Heart left ventricle (tissue), 16 donors: ENCODE measurements at regions not wholly inside any gene's neighbourhood (a gene's known extent, or its start where the extent isn't known, plus 50 kb on each side); places are given as distances from the start of the nearest gene placed in this dataset.

Experiments used
- ATAC-seq, 4 donors: fragments of 200-7000 bp; cut with Tn5 transposase; one replicate each; pipeline ENCODE4 v1.9.1; 2020 to 2022; ENCODE audit warnings: moderate library complexity in 4 of 4, mild to moderate bottlenecking in 3 of 4, moderate number of reproducible peaks in 1 of 4
- DNase-seq, 5 donors: peaks; one replicate each; pipeline ENCODE4 v3.0.0-alpha.2; 2020
- H3K27ac ChIP-seq, 12 donors: fragments of 200-600 bp; sonication (generic) in 4 of 12; one replicate each; pipeline versions ENCODE4 v1.5.0 to v1.8.0; 2016 to 2022; ENCODE audit warnings: mild to moderate bottlenecking in 2 of 12
- H3K27me3 ChIP-seq, 9 donors: fragments of 200-600 bp; sonication (generic) in 2 of 9; one replicate each; pipeline versions ENCODE4 v1.5.1 to v1.8.0; 2016 to 2022; ENCODE audit warnings: mild to moderate bottlenecking in 3 of 9
- H3K36me3 ChIP-seq, 9 donors: fragments of 200-600 bp; sonication (generic) in 2 of 9; one replicate each; pipeline versions ENCODE4 v1.5.0 to v1.8.0; 2018 to 2022; ENCODE audit warnings: mild to moderate bottlenecking in 2 of 9
- H3K4me1 ChIP-seq, 12 donors: fragments of 200-600 bp; sonication (generic) in 4 of 12; one replicate each; pipeline versions ENCODE4 v1.5.0 to v1.8.0; 2016 to 2022; ENCODE audit warnings: mild to moderate bottlenecking in 3 of 12
- H3K4me3 ChIP-seq, 12 donors: fragments of 200-600 bp; sonication (generic) in 4 of 12; one replicate each; pipeline versions ENCODE4 v1.5.0 to v1.8.0; 2017 to 2022; ENCODE audit warnings: mild to moderate bottlenecking in 9 of 12, moderate library complexity in 4 of 12
- H3K9me3 ChIP-seq, 12 donors: fragments of 200-600 bp; sonication (generic) in 4 of 12; one replicate each; pipeline versions ENCODE4 v1.5.0 to v1.8.0; 2016 to 2022; ENCODE audit warnings: mild to moderate bottlenecking in 1 of 12
- CTCF ChIP-seq, 12 donors: fragments of 200-600 bp; sonication (generic) in 4 of 12; IDR thresholded peaks; one replicate each; pipeline versions ENCODE4 v1.5.0 to v1.8.0; 2018 to 2022; ENCODE audit warnings: antibody characterized with exemption in 12 of 12, mild to moderate bottlenecking in 5 of 12
- POLR2A ChIP-seq, 2 donors: fragments of 450-650 bp; IDR thresholded peaks; one replicate each; pipeline ENCODE4 v1.6.1; 2017; ENCODE audit warnings: antibody characterized with exemption in 2 of 2, mild to moderate bottlenecking in 2 of 2, moderate library complexity in 2 of 2
- WGBS, 4 donors: extraction: QIAGEN DNeasy Blood & Tissue Kit in 2 of 4; methylation state at CpG; one replicate each; pipeline versions ENCODE4 v1.1.5 to v1.1.7; 2013 to 2018; 5-methylcytosine and 5-hydroxymethylcytosine counted together
- intact Hi-C, 10 donors: fragments of 100-400 bp; cut with DNase I; formaldehyde crosslinking; loops; one replicate each; pipeline versions ENCODE4 v1.11.1 to v1.14.2; 2022
- donor health status: ischemic (EF 13 %, LVEDD 7.1; RV severe dilation, severe dysfunction).
- donor health status: healthy with polysubstance abuse.
- donor health status: DM: no; HTN: yes; CAD: no.
- donor health status: DM: no; HTN: no; CAD: no.
- donor health status: ischemic (EF 25% LVEDD 6.9; RV normal size, moderate dysfunction).
- donor health status: ischemic (EF 25% LVEDD 5.7; RV mildly dilated, moderate dysfunction).
- donor health status: healthy.
- donor health status: DM: yes; HTN: yes; CAD: no.
- donor health status: ischemic (EF 35%, LVEDD 5.7; RV mildly dilated, moderate dysfunction).
- donor health status: nonischemic (EF 11% LVEDD 7.7; RV severe dilation, severe dysfunction).
- donor health status: DM: yes; HTN: yes; CAD: no.
- donor health status: PGD.
- donor health status: ischemic (EF 29% LVEDD 5.4; RV normal size, mild dysfunction).
- donor health status: nonischemic (EF 23%, LVEDD 6.1; RV moderate dilation, normal function).

GRCh38 chr9:119522381-119522780 lies 153.1 kb upstream of the BRINP1 start:
- Histone ChIP-seq H3K4me3 (no peak overlapping the region), H3K4me1 (no peaks in the 10 kb centered on the region), H3K27me3 (no peaks in the 10 kb centered on the region), H3K27ac (no peak overlapping the region), H3K36me3 (no peaks in the 10 kb centered on the region), H3K9me3 (peaks cover 0 to 9% (median 0%) of the 10 kb centered on the region in 12 donors)
- ATAC-seq (no peak), DNase-seq (no peak)
- TF ChIP-seq POLR2A (IDR thresholded peaks at IDR 0.05) (no peak), CTCF (IDR thresholded peaks at IDR 0.05) (no peak)
- WGBS, 4 donors, result 48 to 74% (median 55%) methylated on average over 2 of the region's 2 CpGs
- intact Hi-C loops, result no loop called here

- intact Hi-C loops, result no loop called here
- no peaks in the 10 kb centered on the region for H3K27me3 ChIP-seq
- no peaks in the 10 kb centered on the region for H3K9me3 ChIP-seq
- WGBS, 4 donors, result 62 to 71% (median 65%) methylated on average over 2 of the region's 2 CpGs
- no peak overlapping the region for H3K27ac ChIP-seq
- H3K36me3 ChIP-seq, result no peaks in the 10 kb centered on the region
- no peaks in the 10 kb centered on the region for H3K4me1 ChIP-seq
- DNase-seq (no peak), ATAC-seq (no peak)
- TF ChIP-seq CTCF (IDR thresholded peaks at IDR 0.05), result no peak
- no peak for TF ChIP-seq POLR2A (IDR thresholded peaks at IDR 0.05)
- H3K4me3 ChIP-seq, result no peak overlapping the region
Measured at GRCh38 chr9:119509291-119509905, 140.2 kb upstream of the BRINP1 start.

GRCh38 chr9:119501374-119501773 lies 132.1 kb upstream of the BRINP1 start:
- intact Hi-C loops, result no loop called here
- no peak overlapping the region for H3K27ac ChIP-seq
- 76 to 85% (median 79%) methylated on average over 3 of the region's 3 CpGs for WGBS, 4 donors

More at GRCh38 chr9:119501374-119501773, 132.1 kb upstream of the BRINP1 start:
- Histone ChIP-seq H3K4me3 (no peak overlapping the region), H3K27me3 (no peaks in the 10 kb centered on the region), H3K4me1 (no peaks in the 10 kb centered on the region), H3K9me3 (no peaks in the 10 kb centered on the region), H3K36me3 (no peaks in the 10 kb centered on the region)
- TF ChIP-seq POLR2A (IDR thresholded peaks at IDR 0.05) (no peak), CTCF (IDR thresholded peaks at IDR 0.05) (no peak)
- DNase-seq (no peak), ATAC-seq (no peak)
